ENCODE measurements at regions not wholly inside any gene's neighbourhood (a gene's known extent, or its start where the extent isn't known, plus 50 kb on each side); places are given as distances from the start of the nearest gene placed in this dataset.

- H3K27ac Mint-ChIP-seq: no peak overlapping the region
These were observed 99.6 kb upstream of the PDE3A start for GRCh38 chr12:20268771-20269170.

GRCh38 chr12:20269337-20270067 lies 98.8 kb upstream of the PDE3A start:
- intact Hi-C loops (cut with DNase I, micrococcal nuclease): no loop called here
- H3K4me1 ChIP-seq (ENCODE audit: insufficient read depth, low read length): no peaks in the 10 kb centered on the region
- DNase-seq (no peak), ATAC-seq (ENCODE audit: poor library complexity) (no peak)
- no peak overlapping the region for H3K4me3 ChIP-seq (ENCODE audit: low read length)
- no peak overlapping the region for H3K27ac ChIP-seq (ENCODE audit: low read depth in 1 of 2, low read length in 2 of 2)
- TF ChIP-seq CTCF (IDR thresholded peaks at IDR 0.05): no peak
- Mint-ChIP-seq H3K36me3 (ENCODE audit: low read depth) (no peaks in the 10 kb centered on the region), H3K4me1 (ENCODE audit: low read depth) (no peaks in the 10 kb centered on the region), H3K4me3 (no peak overlapping the region), H3K9me3 (no peaks in the 10 kb centered on the region), H3K27me3 (no peaks in the 10 kb centered on the region), H3K27ac (no peak overlapping the region)
- no peaks in the 10 kb centered on the region for H3K9me3 ChIP-seq (ENCODE audit: control insufficient read depth in 1 of 2, insufficient read depth in 1 of 2, low read length in 2 of 2)
- CTCF ChIA-PET: no interaction called here
- POLR2A ChIA-PET: no interaction called here
- H3K36me3 ChIP-seq (ENCODE audit: insufficient read depth, low read length): no peaks in the 10 kb centered on the region
- H3K27me3 ChIP-seq (ENCODE audit: control insufficient read depth in 1 of 2, insufficient read depth in 2 of 2, low read length in 2 of 2): no peaks in the 10 kb centered on the region

More at GRCh38 chr12:20268771-20269170, 99.6 kb upstream of the PDE3A start:
- Histone ChIP-seq H3K9me3 (ENCODE audit: control insufficient read depth in 1 of 2, insufficient read depth in 1 of 2, low read length in 2 of 2) (no peaks in the 10 kb centered on the region), H3K27ac (ENCODE audit: low read depth in 1 of 2, low read length in 2 of 2) (no peak overlapping the region), H3K4me3 (ENCODE audit: low read length) (no peak overlapping the region), H3K36me3 (ENCODE audit: insufficient read depth, low read length) (no peaks in the 10 kb centered on the region), H3K4me1 (ENCODE audit: insufficient read depth, low read length) (no peaks in the 10 kb centered on the region), H3K27me3 (ENCODE audit: control insufficient read depth in 1 of 2, insufficient read depth in 2 of 2, low read length in 2 of 2) (no peaks in the 10 kb centered on the region)
- POLR2A ChIA-PET: no interaction called here
- Mint-ChIP-seq H3K9me3 (no peaks in the 10 kb centered on the region), H3K4me3 (no peak overlapping the region), H3K36me3 (ENCODE audit: low read depth) (no peaks in the 10 kb centered on the region), H3K4me1 (ENCODE audit: low read depth) (no peaks in the 10 kb centered on the region), H3K27me3 (no peaks in the 10 kb centered on the region)
- ATAC-seq (ENCODE audit: poor library complexity) (no peak), DNase-seq (no peak)
- intact Hi-C loops (cut with DNase I, micrococcal nuclease): no loop called here
- TF ChIP-seq CTCF (IDR thresholded peaks at IDR 0.05): no peak
- CTCF ChIA-PET: no interaction called here

- Mint-ChIP-seq H3K27me3 (no peaks in the 10 kb centered on the region), H3K4me1 (ENCODE audit: low read depth) (no peaks in the 10 kb centered on the region), H3K4me3 (no peak overlapping the region), H3K27ac (no peak overlapping the region), H3K9me3 (no peaks in the 10 kb centered on the region), H3K36me3 (ENCODE audit: low read depth) (no peaks in the 10 kb centered on the region)
- Histone ChIP-seq H3K4me1 (ENCODE audit: insufficient read depth, low read length) (no peaks in the 10 kb centered on the region), H3K36me3 (ENCODE audit: insufficient read depth, low read length) (no peaks in the 10 kb centered on the region), H3K27ac (ENCODE audit: low read depth in 1 of 2, low read length in 2 of 2) (no peak overlapping the region), H3K4me3 (ENCODE audit: low read length) (no peak overlapping the region), H3K27me3 (ENCODE audit: control insufficient read depth in 1 of 2, insufficient read depth in 2 of 2, low read length in 2 of 2) (no peaks in the 10 kb centered on the region), H3K9me3 (ENCODE audit: control insufficient read depth in 1 of 2, insufficient read depth in 1 of 2, low read length in 2 of 2) (no peaks in the 10 kb centered on the region)
- ChIA-PET POLR2A (no interaction called here), CTCF (no interaction called here)
- TF ChIP-seq CTCF (IDR thresholded peaks at IDR 0.05): no peak
- intact Hi-C loops (cut with DNase I, micrococcal nuclease): no loop called here
- ATAC-seq (ENCODE audit: poor library complexity) (no peak), DNase-seq (no peak)
These were observed 97.8 kb upstream of the PDE3A start for GRCh38 chr12:20270557-20270956.

Measured in CD4-positive, alpha-beta T cell (primary cell).